ENCODE measurements at regions not wholly inside any gene's neighbourhood (a gene's known extent, or its start where the extent isn't known, plus 50 kb on each side); places are given as distances from the start of the nearest gene placed in this dataset.

GRCh38 chr7:46493196-46493595 lies 572.1 kb upstream of the IGFBP3 start:
- no peaks in the 10 kb centered on the region for H3K9me3 ChIP-seq (ENCODE audit: control insufficient read depth, low read length)
- H3K36me3 ChIP-seq (ENCODE audit: control insufficient read depth, insufficient read depth, low read length): no peaks in the 10 kb centered on the region
- no peak overlapping the region for H3K4me3 ChIP-seq (ENCODE audit: insufficient read depth, low read depth, low read length)
- H3K4me1 ChIP-seq (ENCODE audit: control insufficient read depth, insufficient read depth, low read length): no peaks in the 10 kb centered on the region
- no peaks in the 10 kb centered on the region for H3K27me3 ChIP-seq (ENCODE audit: control insufficient read depth, insufficient read depth, low read length, poor library complexity, severe bottlenecking)
- H3K27ac ChIP-seq (ENCODE audit: insufficient read depth, low read depth, low read length, poor library complexity, severe bottlenecking): no peak overlapping the region
- 91 to 92% methylated on average over 2 of the region's 4 CpGs for WGBS, 2 experiments

- WGBS, 2 experiments: 94 to 100% methylated on average over 1 of the region's 1 CpG
- Histone ChIP-seq H3K9me3 (ENCODE audit: control insufficient read depth, low read length) (no peaks in the 10 kb centered on the region), H3K36me3 (ENCODE audit: control insufficient read depth, insufficient read depth, low read length) (no peaks in the 10 kb centered on the region), H3K27me3 (ENCODE audit: control insufficient read depth, insufficient read depth, low read length, poor library complexity, severe bottlenecking) (no peaks in the 10 kb centered on the region), H3K27ac (ENCODE audit: insufficient read depth, low read depth, low read length, poor library complexity, severe bottlenecking) (no peak overlapping the region), H3K4me1 (ENCODE audit: control insufficient read depth, insufficient read depth, low read length) (no peaks in the 10 kb centered on the region), H3K4me3 (ENCODE audit: insufficient read depth, low read depth, low read length) (no peak overlapping the region)
Measured at GRCh38 chr7:46492466-46492865, 571.4 kb upstream of the IGFBP3 start.

GRCh38 chr7:46490406-46490805 lies 569.3 kb upstream of the IGFBP3 start:
- no peaks in the 10 kb centered on the region for H3K9me3 ChIP-seq (ENCODE audit: control insufficient read depth, low read length)
- WGBS, 2 experiments: no CpG with 5 or more reads among the region's 1 CpG
- H3K27me3 ChIP-seq (ENCODE audit: control insufficient read depth, insufficient read depth, low read length, poor library complexity, severe bottlenecking): no peaks in the 10 kb centered on the region
- H3K36me3 ChIP-seq (ENCODE audit: control insufficient read depth, insufficient read depth, low read length): no peaks in the 10 kb centered on the region
- H3K27ac ChIP-seq (ENCODE audit: insufficient read depth, low read depth, low read length, poor library complexity, severe bottlenecking): no peak overlapping the region
- H3K4me3 ChIP-seq (ENCODE audit: insufficient read depth, low read depth, low read length): no peak overlapping the region
- H3K4me1 ChIP-seq (ENCODE audit: control insufficient read depth, insufficient read depth, low read length): no peaks in the 10 kb centered on the region

- H3K4me1 ChIP-seq (ENCODE audit: control insufficient read depth, insufficient read depth, low read length): no peaks in the 10 kb centered on the region
Measured at GRCh38 chr7:46489106-46489505, 568.0 kb upstream of the IGFBP3 start.

GRCh38 chr7:46488607-46489006 lies 567.5 kb upstream of the IGFBP3 start:
- 82 to 83% methylated on average over 2 of the region's 2 CpGs for WGBS, 2 experiments
- H3K27me3 ChIP-seq (ENCODE audit: control insufficient read depth, insufficient read depth, low read length, poor library complexity, severe bottlenecking): no peaks in the 10 kb centered on the region
- no peaks in the 10 kb centered on the region for H3K36me3 ChIP-seq (ENCODE audit: control insufficient read depth, insufficient read depth, low read length)
- no peak overlapping the region for H3K4me3 ChIP-seq (ENCODE audit: insufficient read depth, low read depth, low read length)
- H3K4me1 ChIP-seq (ENCODE audit: control insufficient read depth, insufficient read depth, low read length): no peaks in the 10 kb centered on the region
- no peaks in the 10 kb centered on the region for H3K9me3 ChIP-seq (ENCODE audit: control insufficient read depth, low read length)
- no peak overlapping the region for H3K27ac ChIP-seq (ENCODE audit: insufficient read depth, low read depth, low read length, poor library complexity, severe bottlenecking)

More at GRCh38 chr7:46489106-46489505, 568.0 kb upstream of the IGFBP3 start:
- no peak overlapping the region for H3K27ac ChIP-seq (ENCODE audit: insufficient read depth, low read depth, low read length, poor library complexity, severe bottlenecking)
- H3K36me3 ChIP-seq (ENCODE audit: control insufficient read depth, insufficient read depth, low read length): no peaks in the 10 kb centered on the region
- no peak overlapping the region for H3K4me3 ChIP-seq (ENCODE audit: insufficient read depth, low read depth, low read length)
- no peaks in the 10 kb centered on the region for H3K27me3 ChIP-seq (ENCODE audit: control insufficient read depth, insufficient read depth, low read length, poor library complexity, severe bottlenecking)
- no peaks in the 10 kb centered on the region for H3K9me3 ChIP-seq (ENCODE audit: control insufficient read depth, low read length)

GRCh38 chr7:46486256-46487206 lies 565.5 kb upstream of the IGFBP3 start:
- no peaks in the 10 kb centered on the region for H3K9me3 ChIP-seq (ENCODE audit: control insufficient read depth, low read length)
- no peaks in the 10 kb centered on the region for H3K27me3 ChIP-seq (ENCODE audit: control insufficient read depth, insufficient read depth, low read length, poor library complexity, severe bottlenecking)
- 87 to 88% methylated on average over 5 of the region's 5 CpGs for WGBS, 2 experiments
- no peak overlapping the region for H3K27ac ChIP-seq (ENCODE audit: insufficient read depth, low read depth, low read length, poor library complexity, severe bottlenecking)
- no peaks in the 10 kb centered on the region for H3K4me1 ChIP-seq (ENCODE audit: control insufficient read depth, insufficient read depth, low read length)
- H3K4me3 ChIP-seq (ENCODE audit: insufficient read depth, low read depth, low read length): no peak overlapping the region
- no peaks in the 10 kb centered on the region for H3K36me3 ChIP-seq (ENCODE audit: control insufficient read depth, insufficient read depth, low read length)

GRCh38 chr7:46485481-46486065 lies 564.5 kb upstream of the IGFBP3 start:
- 89 to 91% methylated on average over 1 of the region's 3 CpGs for WGBS, 2 experiments
- Histone ChIP-seq H3K4me3 (ENCODE audit: insufficient read depth, low read depth, low read length) (no peak overlapping the region), H3K27me3 (ENCODE audit: control insufficient read depth, insufficient read depth, low read length, poor library complexity, severe bottlenecking) (no peaks in the 10 kb centered on the region), H3K27ac (ENCODE audit: insufficient read depth, low read depth, low read length, poor library complexity, severe bottlenecking) (no peak overlapping the region), H3K4me1 (ENCODE audit: control insufficient read depth, insufficient read depth, low read length) (no peaks in the 10 kb centered on the region), H3K9me3 (ENCODE audit: control insufficient read depth, low read length) (no peaks in the 10 kb centered on the region), H3K36me3 (ENCODE audit: control insufficient read depth, insufficient read depth, low read length) (no peaks in the 10 kb centered on the region)

- Histone ChIP-seq H3K4me3 (ENCODE audit: insufficient read depth, low read depth, low read length) (no peak overlapping the region), H3K36me3 (ENCODE audit: control insufficient read depth, insufficient read depth, low read length) (no peaks in the 10 kb centered on the region), H3K27me3 (ENCODE audit: control insufficient read depth, insufficient read depth, low read length, poor library complexity, severe bottlenecking) (no peaks in the 10 kb centered on the region), H3K9me3 (ENCODE audit: control insufficient read depth, low read length) (no peaks in the 10 kb centered on the region), H3K27ac (ENCODE audit: insufficient read depth, low read depth, low read length, poor library complexity, severe bottlenecking) (no peak overlapping the region), H3K4me1 (ENCODE audit: control insufficient read depth, insufficient read depth, low read length) (no peaks in the 10 kb centered on the region)
- WGBS, 2 experiments: 84 to 90% methylated on average over 3 of the region's 3 CpGs
Measured at GRCh38 chr7:46484906-46485305, 563.8 kb upstream of the IGFBP3 start.

- no peak overlapping the region for H3K4me3 ChIP-seq (ENCODE audit: insufficient read depth, low read depth, low read length)
- no peak overlapping the region for H3K27ac ChIP-seq (ENCODE audit: insufficient read depth, low read depth, low read length, poor library complexity, severe bottlenecking)
- H3K27me3 ChIP-seq (ENCODE audit: control insufficient read depth, insufficient read depth, low read length, poor library complexity, severe bottlenecking): no peaks in the 10 kb centered on the region
- no peaks in the 10 kb centered on the region for H3K4me1 ChIP-seq (ENCODE audit: control insufficient read depth, insufficient read depth, low read length)
- 95 to 97% methylated on average over 2 of the region's 2 CpGs for WGBS, 2 experiments
- no peaks in the 10 kb centered on the region for H3K9me3 ChIP-seq (ENCODE audit: control insufficient read depth, low read length)
- no peaks in the 10 kb centered on the region for H3K36me3 ChIP-seq (ENCODE audit: control insufficient read depth, insufficient read depth, low read length)
Measured at GRCh38 chr7:46480619-46481018, 559.5 kb upstream of the IGFBP3 start.

- H3K9me3 ChIP-seq (ENCODE audit: control insufficient read depth, low read length): no peaks in the 10 kb centered on the region
- no peaks in the 10 kb centered on the region for H3K36me3 ChIP-seq (ENCODE audit: control insufficient read depth, insufficient read depth, low read length)
- no peak overlapping the region for H3K4me3 ChIP-seq (ENCODE audit: insufficient read depth, low read depth, low read length)
- no peaks in the 10 kb centered on the region for H3K27me3 ChIP-seq (ENCODE audit: control insufficient read depth, insufficient read depth, low read length, poor library complexity, severe bottlenecking)
- H3K27ac ChIP-seq (ENCODE audit: insufficient read depth, low read depth, low read length, poor library complexity, severe bottlenecking): no peak overlapping the region
- no peaks in the 10 kb centered on the region for H3K4me1 ChIP-seq (ENCODE audit: control insufficient read depth, insufficient read depth, low read length)
- WGBS, 2 experiments: 89 to 96% methylated on average over 4 of the region's 4 CpGs
Measured at GRCh38 chr7:46479680-46480079, 558.6 kb upstream of the IGFBP3 start.
